K562 (cell line): ENCODE measurements at regions not wholly inside any gene's neighbourhood (a gene's known extent, or its start where the extent isn't known, plus 50 kb on each side); places are given as distances from the start of the nearest gene placed in this dataset.

Experiments used
- ATAC-seq: fragments of 200-7000 bp; cut with Tn5 transposase; 3 replicates; pipeline ENCODE4 v1.9.1; 2020; ENCODE audit warnings: moderate library complexity
- BruUV-seq: library from RNA; stranded (reverse); fragments of 400-500 nt; replicated peaks from 2 replicates; lab custom pipeline; 2021; lab: Mats Ljungman, UMichigan
- CTCF ChIA-PET: fragments of 300-600 bp; formaldehyde crosslinking; extraction: SDS; loops from one replicate; lab custom pipeline; 2021; ENCODE audit warnings: low intra/inter-chr PET ratio; lab: Yijun Ruan, JAX
- POLR2A ChIA-PET: fragments of 300-600, 350-650 bp; sonication (Branson Sonifier 250); formaldehyde crosslinking; extraction: SDS; loops from one replicate; lab custom pipeline; 2021; ENCODE audit warnings: antibody characterized with exemption, inconsistent platforms; lab: Yijun Ruan, JAX
- DNase-seq, 4 experiments: peaks; one replicate each; pipeline versions ENCODE4 v3.0.0 to v3.0.0-alpha.2; 2011 to 2018; ENCODE audit warnings: low spot score in 3 of 4, mixed read lengths in 3 of 4; ENCODE audit errors: extremely low read depth in 1 of 4
- FAIRE-seq: peaks from 2 replicates; lab custom pipeline; 2011; peaks lifted over from hg19 to GRCh38; lab: Jason Lieb, UNC
- H2AFZ ChIP-seq: 2 replicates; pipeline ENCODE4 v1.6.0; 2011; ENCODE audit warnings: low read depth, low read length, control low read depth, inconsistent platforms
- H3K27ac ChIP-seq: fragments of 200-600 bp; 3 replicates; pipeline ENCODE4 v1.8.0; 2011; ENCODE audit warnings: low read depth, mild to moderate bottlenecking, control low read depth, inconsistent platforms, low read length, moderate library complexity, mixed read lengths; ENCODE audit errors: extremely low read depth
- H3K27me3 ChIP-seq, 2 experiments: fragments of 300-600 bp in 1 of 2; 2 replicates in 1 of 2; 3 replicates in 1 of 2; pipeline versions ENCODE4 v1.6.0 to v1.8.0; 2011; ENCODE audit warnings: inconsistent platforms in 2 of 2, low read length in 2 of 2, mild to moderate bottlenecking in 1 of 2, mixed read lengths in 1 of 2, moderate library complexity in 1 of 2; ENCODE audit not compliant: control insufficient read depth in 2 of 2, insufficient read depth in 2 of 2
- H3K36me3 ChIP-seq: fragments of 300-600 bp; 3 replicates; pipeline ENCODE4 v1.8.0; 2011; ENCODE audit warnings: mild to moderate bottlenecking, low read length, inconsistent platforms; ENCODE audit not compliant: control insufficient read depth, insufficient read depth
- H3K4me1 ChIP-seq, 2 experiments: fragments of 200-600 bp in 1 of 2; replicated peaks in 1 of 2; 2 replicates in 1 of 2; 3 replicates in 1 of 2; pipeline versions ENCODE4 v1.5.1 to v1.8.0; 2011; ENCODE audit warnings: inconsistent platforms in 2 of 2, low read length in 2 of 2, mild to moderate bottlenecking in 1 of 2, mixed read lengths in 1 of 2, moderate library complexity in 1 of 2; ENCODE audit not compliant: control insufficient read depth in 2 of 2, insufficient read depth in 2 of 2
- H3K4me2 ChIP-seq: 2 replicates; pipeline ENCODE4 v1.6.1; 2011; ENCODE audit warnings: low read length, control low read depth, inconsistent platforms, mixed read lengths; ENCODE audit not compliant: insufficient read depth
- H3K4me3 ChIP-seq: fragments of 200-600 bp; sonication (generic), shearing (Covaris generic); 2 replicates; pipeline ENCODE4 v1.5.1; 2016; ENCODE audit warnings: control low read depth, inconsistent platforms
- H3K79me2 ChIP-seq: fragments of 200-600 bp; 3 replicates; pipeline ENCODE4 v1.8.0; 2011; ENCODE audit warnings: low read length, inconsistent platforms; ENCODE audit not compliant: control insufficient read depth, insufficient read depth
- H3K9ac ChIP-seq, 2 experiments: 2 replicates each; pipeline versions ENCODE4 v1.6.0 to v1.6.1; 2011; ENCODE audit warnings: low read depth in 2 of 2, low read length in 2 of 2, control low read depth in 1 of 2, inconsistent platforms in 1 of 2, mild to moderate bottlenecking in 1 of 2, mixed read lengths in 1 of 2; ENCODE audit not compliant: insufficient read depth in 1 of 2
- H3K9me1 ChIP-seq: one replicate; pipeline ENCODE4 v1.6.0; 2011; ENCODE audit warnings: inconsistent platforms, mild to moderate bottlenecking, low read length, moderate library complexity; ENCODE audit not compliant: control insufficient read depth, insufficient read depth
- H3K9me3 ChIP-seq: replicated peaks from 2 replicates; pipeline ENCODE4 v1.5.1; 2011; ENCODE audit warnings: low read depth, low read length, inconsistent platforms; ENCODE audit not compliant: control insufficient read depth, insufficient read depth
- H4K20me1 ChIP-seq: replicated peaks from 2 replicates; pipeline ENCODE4 v1.6.1; 2011; ENCODE audit warnings: low read length, inconsistent platforms, mixed read lengths; ENCODE audit not compliant: control insufficient read depth, insufficient read depth
- BCLAF1 ChIP-seq, 2 experiments: fragments of 450-650 bp in 1 of 2; IDR thresholded peaks; 2 replicates each; pipeline ENCODE4 v1.6.1; 2011 to 2017; ENCODE audit warnings: low read depth in 2 of 2, antibody characterized with exemption in 1 of 2, borderline replicate concordance in 1 of 2, low read length in 1 of 2, mild to moderate bottlenecking in 1 of 2, mixed read lengths in 1 of 2; ENCODE audit not compliant: control insufficient read depth in 1 of 2
- CHD4 ChIP-seq: fragments of 200-600 bp; sonication (generic); IDR thresholded peaks from 3 replicates; pipeline ENCODE4 v1.6.1; 2012; ENCODE audit warnings: low read depth, mild to moderate bottlenecking, mixed read lengths, low read length, inconsistent platforms; ENCODE audit not compliant: insufficient read depth, insufficient replicate concordance, poor library complexity, severe bottlenecking
- E2F5 ChIP-seq: sonication (generic); formaldehyde crosslinking; IDR thresholded peaks from 2 replicates; pipeline ENCODE4 v1.8.0; 2022; ENCODE audit warnings: mild to moderate bottlenecking, missing genetic modification reagents
- ETV5 ChIP-seq: sonication (generic); formaldehyde crosslinking; IDR thresholded peaks from 2 replicates; pipeline ENCODE4 v1.4.0; 2020; ENCODE audit warnings: low read depth, mild to moderate bottlenecking, missing genetic modification reagents
- FIP1L1 ChIP-seq: fragments of 200-400 bp; formaldehyde crosslinking; IDR thresholded peaks from 2 replicates; pipeline ENCODE4 v1.6.1; 2018; ENCODE audit warnings: mild to moderate bottlenecking, low read depth, low read length; ENCODE audit not compliant: poor library complexity, severe bottlenecking
- HMG20A ChIP-seq: fragments of 450-650 bp; formaldehyde crosslinking; conservative IDR thresholded peaks from 2 replicates; pipeline ENCODE4 v1.4.0; 2020; ENCODE audit warnings: mild to moderate bottlenecking, mixed read lengths
- ID3 ChIP-seq, 2 experiments: fragments of 250-450 bp in 1 of 2; fragments of 450-650 bp in 1 of 2; sonication (Bioruptor Pico) in 1 of 2; IDR thresholded peaks; 2 replicates each; pipeline versions ENCODE4 v1.6.1 to v1.8.0; 2016 to 2021; ENCODE audit warnings: mild to moderate bottlenecking in 2 of 2, moderate library complexity in 2 of 2, missing compliant biosample characterization in 1 of 2, missing genetic modification characterization in 1 of 2
- MAFK ChIP-seq: IDR thresholded peaks from 2 replicates; pipeline ENCODE4 v1.6.1; 2011; ENCODE audit warnings: low read length, improper control_type of control experiment
- TFAM ChIP-seq: fragments of 250-450 bp; sonication (Bioruptor Pico); conservative IDR thresholded peaks from 2 replicates; pipeline ENCODE4 v1.5.0; 2021; ENCODE audit warnings: mild to moderate bottlenecking, moderate library complexity
- ZBTB12 ChIP-seq: fragments of 250-450 bp; sonication (Bioruptor Pico); IDR thresholded peaks from 2 replicates; pipeline ENCODE4 v1.4.0; 2020
- ZHX1 ChIP-seq: fragments of 150-350 bp; conservative IDR thresholded peaks from 2 replicates; pipeline ENCODE4 v1.6.1; 2014; ENCODE audit warnings: low read length
- ZNF175 ChIP-seq: fragments of 200-800 bp; sonication (Bioruptor generic); IDR thresholded peaks from 2 replicates; pipeline ENCODE4 v1.6.1; 2016; ENCODE audit warnings: low read depth, mild to moderate bottlenecking, missing genetic modification characterization, missing compliant biosample characterization
- ZNF347 ChIP-seq: fragments of 450-650 bp; formaldehyde crosslinking; IDR thresholded peaks from 2 replicates; pipeline ENCODE4 v1.4.0; 2020; ENCODE audit warnings: low read depth, mild to moderate bottlenecking, moderate library complexity
- in situ Hi-C: fragments of 300-500 bp; cut with MboI; formaldehyde crosslinking; loops from 4 replicates; pipeline ENCODE4 v1.15.0; 2018; ENCODE audit warnings: inconsistent platforms, mixed read lengths
- intact Hi-C: fragments of 100-400 bp; cut with micrococcal nuclease; formaldehyde crosslinking; loops from 2 replicates; pipeline ENCODE4 v1.14.2; 2022

GRCh38 chr3:17823816-17824215 is 81.4 kb upstream of the TBC1D5 start:
- H3K4me1 ChIP-seq: no peaks in the 10 kb centered on the region
- H3K36me3 ChIP-seq: no peaks in the 10 kb centered on the region
- ChIA-PET CTCF (no interaction called here), POLR2A (no interaction called here)
- DNase-seq (no peak), ATAC-seq (no peak), FAIRE-seq (peak; percentile 52)
- H3K4me3 ChIP-seq: no peak overlapping the region
- intact Hi-C loops: no loop called here
- no peak overlapping the region for H3K4me2 ChIP-seq
- in situ Hi-C loops: no loop called here
- H3K9me3 ChIP-seq: 0 out of 2 replicates have a peak, but pooled peaks cover under 1% of the 10 kb centered on the region
- no peak overlapping the region for H3K9ac ChIP-seq
- BruUV-seq: no TSS peak
- peaks cover 0 to 8% of the 10 kb centered on the region in 2 experiments; a peak in 1 of 5 replicates for H3K27me3 ChIP-seq
- H3K27ac ChIP-seq: no peak overlapping the region
- no peaks in the 10 kb centered on the region for H3K9me1 ChIP-seq
- H4K20me1 ChIP-seq: no peaks in the 10 kb centered on the region
- no peaks in the 10 kb centered on the region for H3K79me2 ChIP-seq
- no peak overlapping the region for H2AFZ ChIP-seq
- TF ChIP-seq CHD4 (no peak), ZHX1 (no peak), BCLAF1 (IDR thresholded peaks at IDR 0.05; ENCODE audit: borderline replicate concordance in 1 of 2, control insufficient read depth in 1 of 2, low read depth in 2 of 2, low read length in 1 of 2) (no peak), FIP1L1 (no peak), ID3 (CRISPR knock-in tag; IDR thresholded peaks at IDR 0.05) (no peak), ID3 (tag; IDR thresholded peaks at IDR 0.05) (no peak), HMG20A (CRISPR knock-in tag) (no peak), ZBTB12 (CRISPR knock-in tag) (no peak), MAFK (no peak), ZNF175 (CRISPR knock-in tag) (no peak), ETV5 (no peak), ZNF347 (CRISPR knock-in tag) (no peak), TFAM (CRISPR knock-in tag) (no peak), E2F5 (CRISPR knock-in tag) (no peak)
